SJSA1 (cell line): ENCODE measurements at regions not wholly inside any gene's neighbourhood (a gene's known extent, or its start where the extent isn't known, plus 50 kb on each side); places are given as distances from the start of the nearest gene placed in this dataset.

ENCODE experiments used
- DNase-seq, 2 experiments: peaks; one replicate each; pipeline ENCODE4 v3.0.0-alpha.2; 2015 to 2020; ENCODE audit warnings: low spot score in 2 of 2, low read depth in 1 of 2
- H3K27ac ChIP-seq: fragments of 250-450 bp; sonication (Bioruptor Pico); 2 replicates; pipeline ENCODE4 v1.5.1; 2020; ENCODE audit warnings: mild to moderate bottlenecking, moderate library complexity
- H3K27me3 ChIP-seq: fragments of 250-450 bp; sonication (Bioruptor Pico); replicated peaks from 2 replicates; pipeline ENCODE4 v1.5.1; 2020; ENCODE audit warnings: mild to moderate bottlenecking, moderate library complexity
- H3K36me3 ChIP-seq: fragments of 250-450 bp; sonication (Bioruptor Pico); 2 replicates; pipeline ENCODE4 v1.5.1; 2020; ENCODE audit warnings: mild to moderate bottlenecking
- H3K4me1 ChIP-seq: fragments of 250-450 bp; sonication (Bioruptor Pico); replicated peaks from 2 replicates; pipeline ENCODE4 v1.6.1; 2021; ENCODE audit warnings: mild to moderate bottlenecking
- H3K4me3 ChIP-seq: fragments of 250-450 bp; sonication (Bioruptor Pico); 2 replicates; pipeline ENCODE4 v1.5.1; 2020; ENCODE audit warnings: mild to moderate bottlenecking
- H3K9me3 ChIP-seq: fragments of 250-450 bp; sonication (Bioruptor Pico); replicated peaks from 2 replicates; pipeline ENCODE4 v1.5.1; 2020; ENCODE audit warnings: mild to moderate bottlenecking

DNA sequence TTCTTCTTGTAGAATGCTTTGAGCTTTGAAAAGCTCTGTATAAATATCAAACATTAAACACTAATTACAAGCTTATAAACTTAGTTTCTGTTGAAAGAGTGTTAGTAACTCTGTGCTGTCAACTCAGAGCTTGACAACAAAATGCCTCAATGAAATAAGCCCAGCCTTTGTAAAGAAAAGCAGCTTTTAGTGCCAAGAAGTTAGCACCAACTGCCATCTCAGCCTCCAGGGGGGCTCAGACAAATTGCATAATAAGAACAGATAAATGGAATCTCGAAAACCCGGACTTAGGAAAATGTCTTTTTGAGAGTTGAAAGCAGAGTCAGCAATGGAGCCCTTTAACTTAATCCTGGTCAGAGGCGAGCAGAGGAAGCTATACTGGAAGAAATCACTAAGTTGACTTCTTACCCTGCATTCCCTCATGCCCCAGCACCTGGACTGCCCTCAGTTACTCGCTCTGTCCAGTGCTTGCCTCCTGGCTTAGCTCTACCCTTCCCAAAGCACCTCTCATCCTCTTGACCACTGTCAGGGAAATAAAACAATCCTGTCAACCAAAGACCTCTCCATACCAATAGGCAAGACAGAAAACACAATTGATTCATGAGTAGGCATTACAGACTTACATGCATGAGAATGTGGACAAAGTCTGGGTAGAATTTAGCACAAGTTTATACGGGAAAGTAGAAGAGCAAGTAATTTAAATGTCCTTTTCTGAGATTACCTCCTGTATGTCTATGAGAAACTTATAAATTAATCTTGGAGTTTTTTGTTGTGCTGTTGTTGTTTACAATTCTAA lies 352.7 kb downstream of the ZNF608 start:
- Histone ChIP-seq H3K4me3 (no peak overlapping the region), H3K27me3 (no peaks in the 10 kb centered on the region), H3K27ac (no peak overlapping the region), H3K9me3 (peaks cover 4% of the 10 kb centered on the region; the same call in 1 of the 2 replicates), H3K36me3 (no peaks in the 10 kb centered on the region), H3K4me1 (peaks cover 7% of the 10 kb centered on the region; the same call in 1 of the 2 replicates)
- DNase-seq, result no peak

DNA sequence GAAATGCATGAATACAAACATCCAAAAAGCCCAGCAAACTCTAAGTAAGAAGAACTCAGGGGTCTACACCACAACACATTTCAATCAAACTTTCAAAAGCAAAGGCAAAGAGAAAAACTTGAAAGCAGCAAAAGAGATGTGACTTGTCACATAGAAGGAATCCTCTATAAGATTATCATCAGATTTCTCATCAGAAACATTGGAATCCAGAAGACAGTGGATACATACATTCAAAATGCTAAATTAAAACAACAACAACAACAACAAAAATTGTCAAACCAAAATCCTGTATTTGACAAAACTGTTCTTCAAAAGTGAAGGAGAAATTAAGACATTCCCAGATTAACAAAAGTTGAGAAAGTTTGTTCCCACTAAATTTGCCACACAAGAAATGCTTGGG lies 362.7 kb downstream of the ZNF608 start:
- H3K4me1 ChIP-seq, result peaks cover 6% of the 10 kb centered on the region; the same call in 1 of the 2 replicates
- no peaks in the 10 kb centered on the region for H3K36me3 ChIP-seq
- no peak overlapping the region for H3K27ac ChIP-seq
- no peaks in the 10 kb centered on the region for H3K27me3 ChIP-seq
- H3K4me3 ChIP-seq, result no peak overlapping the region
- H3K9me3 ChIP-seq, result peaks cover 9% of the 10 kb centered on the region; the same call in 1 of the 2 replicates
- DNase-seq, result no peak

DNA sequence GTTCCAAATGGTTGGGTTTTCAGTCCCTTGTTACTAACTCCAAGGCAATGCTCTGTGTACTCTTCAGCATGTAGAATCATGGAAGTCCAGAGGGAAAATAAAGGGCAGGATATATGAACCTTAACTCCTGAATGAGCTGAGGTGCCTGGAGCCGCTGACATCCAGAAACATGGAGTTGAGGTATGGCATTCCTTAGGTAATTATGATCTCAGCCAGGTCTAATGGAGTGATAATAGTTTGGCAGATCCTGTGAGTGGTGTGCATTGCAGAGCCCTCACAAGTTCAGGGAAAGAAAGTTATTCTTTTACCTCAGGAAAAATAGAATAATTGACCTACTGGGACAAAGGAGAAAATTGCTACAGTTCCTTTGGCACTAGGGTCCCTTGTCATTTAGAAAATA lies 369.1 kb downstream of the ZNF608 start:
- H3K27me3 ChIP-seq, result no peaks in the 10 kb centered on the region
- H3K4me3 ChIP-seq, result no peak overlapping the region
- 0 out of 2 replicates have a peak, but pooled peaks cover 3% of the 10 kb centered on the region for H3K9me3 ChIP-seq
- H3K27ac ChIP-seq, result no peak overlapping the region
- DNase-seq, result no peak
- H3K36me3 ChIP-seq, result no peaks in the 10 kb centered on the region
- H3K4me1 ChIP-seq, result peaks cover 6% of the 10 kb centered on the region; the same call in 1 of the 2 replicates

DNA sequence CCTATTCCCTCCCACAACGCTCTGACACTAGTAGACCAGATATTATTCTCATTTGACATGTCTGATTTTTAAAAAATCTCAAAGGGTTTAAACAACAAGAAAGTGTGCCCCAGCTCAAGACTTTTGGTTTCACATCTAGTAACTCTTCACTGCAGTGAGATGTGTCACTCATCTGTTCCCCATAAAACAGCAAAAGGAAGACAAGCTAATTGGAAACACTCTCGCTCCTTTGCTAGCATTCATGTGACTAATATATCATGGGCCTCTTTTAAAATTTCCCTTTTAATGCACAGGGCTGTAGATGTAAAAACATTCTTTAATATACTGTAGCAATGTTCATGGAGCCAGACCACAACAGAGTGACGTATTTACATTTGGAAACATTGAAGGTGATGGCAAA lies 372.6 kb downstream of the ZNF608 start:
- no peak overlapping the region for H3K4me3 ChIP-seq
- no peak for DNase-seq
- no peaks in the 10 kb centered on the region for H3K9me3 ChIP-seq
- no peaks in the 10 kb centered on the region for H3K36me3 ChIP-seq
- no peaks in the 10 kb centered on the region for H3K4me1 ChIP-seq
- no peak overlapping the region for H3K27ac ChIP-seq
- no peaks in the 10 kb centered on the region for H3K27me3 ChIP-seq

DNA sequence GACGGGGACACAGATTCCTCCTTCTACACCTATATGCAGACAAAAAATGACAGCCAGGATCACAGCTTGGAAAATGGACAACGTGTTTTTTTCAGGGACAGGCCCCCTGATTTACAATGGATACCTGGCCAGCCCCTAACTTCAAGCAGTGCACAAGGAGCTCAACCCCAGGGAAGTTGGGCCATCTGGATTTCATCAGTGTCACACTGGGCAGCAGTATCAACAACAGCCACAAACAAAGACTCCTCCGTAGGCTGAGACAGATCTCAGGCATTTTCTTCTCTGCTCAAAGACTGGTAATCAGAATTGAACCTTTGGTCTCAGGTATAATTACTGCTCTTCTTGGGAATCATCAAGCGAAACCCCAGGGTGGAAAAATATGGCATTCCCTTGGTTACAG lies 374.0 kb downstream of the ZNF608 start:
- H3K36me3 ChIP-seq, result no peaks in the 10 kb centered on the region
- DNase-seq, result no peak
- no peaks in the 10 kb centered on the region for H3K9me3 ChIP-seq
- no peaks in the 10 kb centered on the region for H3K27me3 ChIP-seq
- no peak overlapping the region for H3K4me3 ChIP-seq
- no peaks in the 10 kb centered on the region for H3K4me1 ChIP-seq
- H3K27ac ChIP-seq, result no peak overlapping the region

DNA sequence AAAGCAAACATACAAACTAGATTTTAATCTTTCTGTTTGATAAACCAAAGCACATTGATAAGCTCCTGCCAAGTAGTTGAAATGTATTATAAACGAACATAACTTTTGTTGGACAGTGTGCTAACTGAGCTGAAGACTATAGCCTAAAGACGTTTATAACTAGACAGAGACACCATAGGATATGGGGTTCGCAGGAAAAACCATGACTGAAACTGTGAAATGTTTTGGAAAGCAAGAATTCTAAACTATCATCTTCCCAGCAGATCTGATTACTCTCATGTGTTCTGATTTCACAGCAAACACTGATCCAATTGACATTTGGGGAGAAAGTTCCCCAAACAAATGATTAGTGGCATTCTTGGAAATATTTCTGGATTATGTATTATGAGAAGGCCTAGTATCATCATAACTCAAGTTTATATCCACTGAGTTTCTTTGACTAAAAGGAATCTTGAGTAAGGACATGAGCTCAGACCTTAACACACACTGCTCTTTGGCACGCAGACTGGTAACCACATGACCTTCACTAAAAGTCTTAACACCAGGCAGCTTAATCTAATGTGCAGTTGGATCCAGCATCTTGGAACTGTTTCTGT lies 375.2 kb downstream of the ZNF608 start:
- no peaks in the 10 kb centered on the region for H3K36me3 ChIP-seq
- H3K27me3 ChIP-seq, result no peaks in the 10 kb centered on the region
- H3K4me3 ChIP-seq, result no peak overlapping the region
- DNase-seq, result no peak
- no peaks in the 10 kb centered on the region for H3K9me3 ChIP-seq
- H3K4me1 ChIP-seq, result no peaks in the 10 kb centered on the region
- no peak overlapping the region for H3K27ac ChIP-seq

DNA sequence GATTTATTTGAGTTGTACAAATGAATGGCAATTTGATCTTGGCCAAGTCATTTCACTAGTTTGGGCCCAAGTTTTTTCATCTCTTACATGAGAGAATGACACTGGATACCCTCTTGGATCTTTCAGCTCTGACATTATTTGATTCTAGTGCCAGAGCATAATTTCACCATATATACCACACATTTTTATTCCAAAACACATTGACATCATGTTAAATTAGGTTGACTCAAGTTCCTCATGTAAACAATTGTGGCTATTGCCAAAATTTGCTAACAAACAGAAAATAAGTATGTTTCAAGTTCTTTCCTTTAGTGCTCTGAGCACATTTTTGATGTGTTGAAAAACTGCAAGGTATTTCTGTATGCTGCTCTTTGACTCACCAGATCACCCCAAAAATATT lies 375.8 kb downstream of the ZNF608 start:
- no peaks in the 10 kb centered on the region for H3K9me3 ChIP-seq

DNA sequence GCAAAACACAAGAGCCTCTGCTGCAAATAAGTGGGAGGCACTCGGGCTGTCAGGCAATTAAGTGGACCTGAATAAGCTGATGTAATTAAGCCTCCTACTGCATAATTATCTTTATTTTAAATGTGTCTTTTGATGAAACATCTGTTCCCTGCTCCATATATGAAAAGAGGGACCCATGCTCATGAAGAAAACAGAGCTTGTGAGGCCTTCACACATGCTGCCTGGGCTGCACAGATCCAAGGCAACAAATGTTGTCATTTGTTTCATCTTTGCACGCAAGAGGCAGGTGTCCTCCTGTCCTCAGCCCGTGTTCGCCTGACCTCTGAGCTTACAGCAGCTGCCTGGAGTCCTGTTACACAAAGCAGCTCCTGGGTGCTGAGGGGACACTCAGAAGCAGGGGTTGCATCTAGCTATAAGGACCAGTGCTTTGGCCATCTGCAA lies 381.1 kb downstream of the ZNF608 start:
- no peak overlapping the region for H3K27ac ChIP-seq
- no peak for DNase-seq
- no peaks in the 10 kb centered on the region for H3K36me3 ChIP-seq
- H3K9me3 ChIP-seq, result no peaks in the 10 kb centered on the region
- H3K4me3 ChIP-seq, result no peak overlapping the region
- no peaks in the 10 kb centered on the region for H3K27me3 ChIP-seq
- no peaks in the 10 kb centered on the region for H3K4me1 ChIP-seq

More for the DNA sequence above, 375.8 kb downstream of the ZNF608 start:
- DNase-seq, result no peak
- H3K27ac ChIP-seq, result no peak overlapping the region
- no peaks in the 10 kb centered on the region for H3K36me3 ChIP-seq
- H3K27me3 ChIP-seq, result no peaks in the 10 kb centered on the region
- no peak overlapping the region for H3K4me3 ChIP-seq
- no peaks in the 10 kb centered on the region for H3K4me1 ChIP-seq

DNA sequence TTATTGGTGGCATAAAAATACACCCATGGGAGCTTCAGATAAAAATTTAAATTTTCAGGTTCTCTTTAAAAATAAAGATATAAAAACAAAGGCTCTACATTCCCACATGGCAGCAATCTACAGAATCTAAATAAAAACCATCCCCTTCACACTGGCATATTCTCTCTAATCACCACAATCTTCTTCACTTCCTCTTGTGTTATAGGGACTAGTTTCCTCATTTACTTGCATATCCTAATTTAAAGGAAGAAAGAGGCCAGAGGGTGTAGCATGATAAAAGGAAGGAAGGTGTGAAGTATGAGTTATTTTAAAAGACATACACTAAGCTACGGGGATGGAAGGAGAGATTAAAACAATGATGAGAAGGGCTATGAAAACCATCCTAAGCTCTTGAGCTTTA lies 390.5 kb downstream of the ZNF608 start:
- no peaks in the 10 kb centered on the region; the same call in 1 of the 2 replicates for H3K9me3 ChIP-seq
- H3K4me3 ChIP-seq, result no peak overlapping the region
- H3K36me3 ChIP-seq, result no peaks in the 10 kb centered on the region
- H3K4me1 ChIP-seq, result no peaks in the 10 kb centered on the region
- no peaks in the 10 kb centered on the region for H3K27me3 ChIP-seq
- H3K27ac ChIP-seq, result no peak overlapping the region
- DNase-seq, result no peak

DNA sequence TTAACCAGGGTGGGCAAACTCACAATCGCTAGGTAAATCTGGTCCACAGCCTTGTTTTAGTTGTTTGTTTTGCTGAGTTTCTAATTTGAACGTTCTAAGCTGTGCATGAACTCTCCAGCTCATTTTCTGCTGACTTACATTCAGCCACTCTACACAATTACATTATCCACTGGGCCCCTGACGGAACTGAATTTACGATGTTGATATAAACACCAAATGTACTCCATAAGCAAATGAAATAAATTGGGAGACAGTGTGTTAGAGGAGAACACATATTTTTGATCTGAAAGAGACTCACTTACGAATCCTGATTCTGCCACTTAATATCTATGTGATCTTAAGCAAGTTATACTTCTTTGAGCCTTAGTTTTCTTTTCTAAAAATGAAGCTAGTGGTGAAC lies 393.4 kb downstream of the ZNF608 start:
- no peak overlapping the region for H3K4me3 ChIP-seq
- H3K36me3 ChIP-seq, result no peaks in the 10 kb centered on the region
- H3K9me3 ChIP-seq, result no peaks in the 10 kb centered on the region
- H3K27ac ChIP-seq, result no peak overlapping the region
- no peaks in the 10 kb centered on the region for H3K27me3 ChIP-seq
- DNase-seq, result no peak
- H3K4me1 ChIP-seq, result no peaks in the 10 kb centered on the region

DNA sequence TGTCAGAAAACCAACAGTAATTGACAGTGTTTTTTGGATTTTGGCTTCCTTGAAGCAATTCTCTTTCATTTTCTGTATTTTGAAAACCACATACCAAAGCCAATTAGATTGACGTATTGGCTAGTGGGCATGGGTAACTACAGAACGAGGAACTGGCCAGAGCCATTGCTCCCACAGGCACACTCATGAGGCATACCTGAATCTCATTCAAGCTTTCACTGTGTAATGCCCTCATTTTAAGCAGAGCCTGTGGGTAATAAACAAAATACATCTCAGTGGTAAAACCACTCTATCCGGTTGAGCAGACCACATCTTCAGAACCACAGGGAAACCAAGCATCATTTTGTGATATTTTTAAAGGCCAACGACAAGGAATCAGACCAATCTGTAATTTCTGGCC lies 394.1 kb downstream of the ZNF608 start:
- Histone ChIP-seq H3K9me3 (no peaks in the 10 kb centered on the region), H3K27me3 (no peaks in the 10 kb centered on the region), H3K4me1 (no peaks in the 10 kb centered on the region), H3K27ac (no peak overlapping the region), H3K4me3 (no peak overlapping the region), H3K36me3 (no peaks in the 10 kb centered on the region)
- DNase-seq, result no peak

DNA sequence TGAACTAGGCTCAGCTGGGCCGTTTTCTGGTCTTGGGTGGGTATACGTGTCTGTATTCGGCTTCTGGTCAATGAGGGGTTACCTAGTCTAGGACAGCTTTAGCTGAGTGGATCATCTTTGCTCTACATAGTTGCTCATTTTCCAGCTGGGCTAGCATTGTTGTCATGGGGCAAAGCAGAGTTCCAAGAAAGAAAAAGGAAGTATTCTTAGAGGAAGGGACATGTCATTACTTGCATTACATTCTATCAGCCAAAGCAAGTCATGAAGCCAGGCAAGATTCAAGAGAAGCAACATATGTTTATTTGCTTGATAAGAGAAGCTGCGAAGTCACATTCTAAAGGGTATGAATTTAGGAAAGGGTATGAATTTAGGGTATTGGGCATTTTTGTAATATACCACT lies 396.5 kb downstream of the ZNF608 start:
- H3K27me3 ChIP-seq, result no peaks in the 10 kb centered on the region
- no peak overlapping the region for H3K4me3 ChIP-seq
- H3K9me3 ChIP-seq, result no peaks in the 10 kb centered on the region
- H3K4me1 ChIP-seq, result no peaks in the 10 kb centered on the region
- no peak for DNase-seq
- H3K36me3 ChIP-seq, result no peaks in the 10 kb centered on the region
- no peak overlapping the region for H3K27ac ChIP-seq

DNA sequence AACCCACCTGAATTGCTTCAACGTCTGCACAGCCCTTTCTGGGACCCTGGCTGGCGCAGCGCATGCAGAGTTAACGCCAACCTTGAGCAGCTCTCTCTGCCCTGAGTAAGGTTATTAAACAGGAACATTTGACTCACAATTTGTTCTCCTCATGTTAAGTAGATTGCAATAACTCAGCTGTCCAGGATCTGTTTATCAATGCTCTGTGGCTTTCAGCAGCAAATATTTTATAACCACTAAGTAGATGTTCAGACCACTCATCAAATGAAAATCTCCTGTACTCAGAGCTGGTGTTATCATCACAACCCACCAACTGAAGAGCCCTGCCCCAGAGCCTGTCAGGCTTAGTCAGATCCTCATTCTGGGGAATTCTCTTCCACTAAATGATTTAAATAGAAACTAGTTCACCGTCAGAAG lies 403.0 kb downstream of the ZNF608 start:
- Histone ChIP-seq H3K27me3 (no peaks in the 10 kb centered on the region), H3K9me3 (no peaks in the 10 kb centered on the region), H3K4me1 (peaks cover 11% of the 10 kb centered on the region), H3K4me3 (no peak overlapping the region), H3K36me3 (no peaks in the 10 kb centered on the region), H3K27ac (no peak overlapping the region)
- DNase-seq, result peak; percentile 60 to 62

DNA sequence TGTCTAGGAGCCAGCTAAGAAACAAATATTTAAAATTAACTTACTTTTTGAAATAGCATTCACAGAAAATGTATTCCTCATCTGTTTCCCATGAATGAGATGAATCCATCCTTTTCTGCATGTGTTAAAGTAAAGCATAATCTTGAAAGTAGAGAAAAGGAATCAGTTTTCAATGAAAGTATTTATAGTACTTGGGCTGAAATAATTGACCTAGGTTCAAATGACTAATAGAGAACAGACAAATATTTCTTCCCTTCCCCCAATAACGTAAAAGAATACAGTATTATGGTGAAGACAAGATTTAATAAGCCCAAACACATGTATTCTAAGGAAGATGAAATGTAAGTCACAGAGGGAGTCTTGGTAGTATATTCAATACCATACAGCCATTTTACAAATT lies 403.5 kb downstream of the ZNF608 start:
- H3K4me3 ChIP-seq, result no peak overlapping the region
- H3K4me1 ChIP-seq, result peaks cover 11% of the 10 kb centered on the region
- H3K27ac ChIP-seq, result no peak overlapping the region
- no peaks in the 10 kb centered on the region for H3K36me3 ChIP-seq
- no peaks in the 10 kb centered on the region for H3K27me3 ChIP-seq
- no peaks in the 10 kb centered on the region for H3K9me3 ChIP-seq
- DNase-seq, result no peak
